Activated T-helper 1 cell treated with anti-CD3 and anti-CD28 coated beads, Interleukin-12 subunit alpha, Interleukin-12 subunit beta, Interleukin-2, Interleukin-4 antibody, amounts not matched to agents 30 ng/mL and 10 ng/mL and 1 ng/mL, durations not matched to agents 14 hours and 24 hours and 36 hours (primary cell): ENCODE measurements at regions not wholly inside any gene's neighbourhood (a gene's known extent, or its start where the extent isn't known, plus 50 kb on each side); places are given as distances from the start of the nearest gene placed in this dataset.

Experiments
- DNase-seq: peaks from one replicate; pipeline ENCODE4 v3.0.0; 2021; ENCODE audit warnings: low spot score
- H3K27ac Mint-ChIP-seq: one replicate; pipeline ENCODE4 v1.8.0; 2021; ENCODE audit warnings: mild to moderate bottlenecking, mixed read lengths
- H3K27me3 Mint-ChIP-seq: one replicate; pipeline ENCODE4 v1.8.0; 2022; ENCODE audit warnings: mild to moderate bottlenecking, moderate library complexity, mixed read lengths; ENCODE audit not compliant: insufficient read depth
- H3K36me3 Mint-ChIP-seq: one replicate; pipeline ENCODE4 v1.8.0; 2021; ENCODE audit warnings: low read depth, mixed read lengths
- H3K4me1 Mint-ChIP-seq: one replicate; pipeline ENCODE4 v1.8.0; 2021; ENCODE audit warnings: low read depth, mixed read lengths
- H3K4me3 Mint-ChIP-seq: one replicate; pipeline ENCODE4 v1.8.0; 2021; ENCODE audit warnings: mild to moderate bottlenecking, moderate library complexity, mixed read lengths
- H3K9me3 Mint-ChIP-seq: one replicate; pipeline ENCODE4 v1.8.0; 2021; ENCODE audit warnings: mixed read lengths
- intact Hi-C: fragments of 100-400 bp; cut with micrococcal nuclease; formaldehyde crosslinking; loops from one replicate; pipeline ENCODE4 v1.15.1; 2024

DNA sequence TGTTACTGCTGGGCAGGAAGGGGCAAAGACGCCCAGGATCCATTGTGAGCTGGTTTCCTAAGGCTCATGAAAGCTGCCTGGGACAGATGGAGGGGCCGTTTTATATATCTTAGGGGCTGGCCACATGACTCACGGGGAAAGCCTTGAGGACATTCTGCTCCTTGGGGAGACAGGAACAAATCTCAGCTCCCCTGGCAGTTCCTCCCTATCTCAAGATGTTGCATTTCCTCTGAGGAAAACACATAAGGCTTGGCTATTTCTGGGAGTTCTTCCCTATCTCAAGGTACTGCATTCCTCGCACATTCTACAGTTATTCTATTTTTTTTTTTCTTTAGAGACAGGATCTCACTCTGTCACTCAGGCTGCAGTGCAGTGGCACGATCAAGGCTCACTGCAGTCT, 804.6 kb upstream of the TENM3 start:
- Mint-ChIP-seq H3K4me3 (no peak overlapping the region), H3K27ac (no peak overlapping the region), H3K27me3 (no peaks in the 10 kb centered on the region)

DNA sequence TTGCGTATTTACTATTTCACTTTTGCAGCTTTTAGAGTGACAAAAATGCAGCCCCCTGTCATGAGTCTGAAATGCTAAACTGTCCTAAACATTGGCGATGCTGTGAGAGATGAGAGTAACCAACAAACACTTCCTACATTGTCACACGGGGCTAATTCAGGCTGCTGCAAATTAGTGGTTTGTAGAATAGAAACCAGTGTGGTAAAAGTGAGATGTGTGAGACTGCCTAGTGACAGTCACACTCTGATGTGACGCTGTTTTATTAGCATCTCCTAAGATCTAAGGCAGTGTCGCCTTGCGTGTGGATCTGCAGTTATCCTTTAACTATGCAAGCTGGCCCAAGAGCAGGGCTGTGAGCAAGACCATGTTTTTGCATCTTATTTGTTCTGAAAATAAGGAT, 800.2 kb upstream of the TENM3 start:
- Mint-ChIP-seq H3K27ac (no peak overlapping the region), H3K4me3 (no peak overlapping the region), H3K4me1 (no peaks in the 10 kb centered on the region), H3K36me3 (no peaks in the 10 kb centered on the region), H3K27me3 (no peaks in the 10 kb centered on the region), H3K9me3 (peaks cover under 1% of the 10 kb centered on the region)
- DNase-seq: no peak
- intact Hi-C loops: no loop called here

More for the DNA sequence above, 804.6 kb upstream of the TENM3 start:
- peaks cover 9% of the 10 kb centered on the region for H3K9me3 Mint-ChIP-seq
- no peak for DNase-seq
- no peaks in the 10 kb centered on the region for H3K36me3 Mint-ChIP-seq
- intact Hi-C loops: no loop called here
- no peaks in the 10 kb centered on the region for H3K4me1 Mint-ChIP-seq

DNA sequence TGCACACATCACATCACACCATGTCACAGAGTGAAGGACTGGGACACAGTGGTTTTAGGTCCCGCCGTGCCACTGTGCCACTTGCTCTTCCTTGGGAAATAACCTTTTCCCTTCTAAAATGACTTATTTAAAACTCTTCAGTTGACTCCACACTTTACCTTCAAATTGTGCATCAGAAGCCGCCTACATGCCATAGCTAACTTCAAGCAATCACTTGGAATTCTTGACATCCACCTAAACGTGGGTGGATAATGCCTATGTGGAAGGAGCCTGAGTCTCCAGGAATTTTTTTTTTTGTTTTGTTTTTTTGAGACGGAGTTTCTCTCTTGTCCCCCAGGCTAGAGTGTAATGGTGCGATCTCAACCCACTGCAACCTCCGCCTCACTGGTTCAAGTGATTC, 777.4 kb upstream of the TENM3 start:
- intact Hi-C loops: no loop called here
- H3K4me3 Mint-ChIP-seq: no peak overlapping the region
- H3K4me1 Mint-ChIP-seq: no peaks in the 10 kb centered on the region
- H3K27me3 Mint-ChIP-seq: no peaks in the 10 kb centered on the region
- no peak for DNase-seq
- H3K36me3 Mint-ChIP-seq: no peaks in the 10 kb centered on the region
- H3K9me3 Mint-ChIP-seq: peaks cover 9% of the 10 kb centered on the region
- H3K27ac Mint-ChIP-seq: no peak overlapping the region

DNA sequence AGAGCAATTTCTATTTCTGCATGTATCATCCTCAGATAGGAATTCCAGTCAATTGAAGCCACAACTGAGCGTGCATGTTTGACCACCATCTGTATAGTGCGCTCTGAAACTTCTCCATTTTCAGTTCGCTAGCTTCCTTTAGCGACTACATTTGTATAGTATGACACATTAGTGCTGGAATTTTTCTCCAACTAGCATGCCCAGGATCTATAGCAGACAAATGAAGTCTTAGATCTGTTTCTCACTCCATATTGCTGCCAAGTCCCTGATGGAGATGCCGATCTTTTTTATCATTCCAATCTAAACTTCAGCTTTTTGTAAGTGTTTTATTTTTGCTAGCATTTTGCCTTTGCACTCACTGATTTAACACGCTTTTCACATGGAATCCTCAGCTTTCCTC, 774.8 kb upstream of the TENM3 start:
- intact Hi-C loops: no loop called here

DNA sequence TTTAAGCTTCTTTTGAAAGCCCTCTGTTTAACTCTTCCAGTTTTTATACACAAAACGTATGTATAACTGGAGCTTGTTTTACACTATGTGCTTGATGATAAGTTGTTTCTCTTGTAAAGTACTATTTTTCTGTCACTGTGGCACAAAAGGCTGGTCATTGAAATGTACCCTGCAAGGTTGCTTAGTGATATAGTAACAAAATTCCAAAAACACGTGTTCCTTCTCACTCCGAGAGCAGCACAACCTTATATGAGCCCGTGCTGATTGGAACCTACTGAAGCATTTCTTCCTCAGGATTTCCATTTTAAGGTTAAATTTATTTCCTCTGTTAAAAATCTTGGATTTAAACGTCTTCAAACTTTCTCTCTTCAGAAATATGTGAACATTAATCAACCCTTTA, 772.9 kb upstream of the TENM3 start:
- Mint-ChIP-seq H3K27me3 (no peaks in the 10 kb centered on the region), H3K4me3 (no peak overlapping the region), H3K36me3 (no peaks in the 10 kb centered on the region), H3K4me1 (no peaks in the 10 kb centered on the region), H3K9me3 (no peaks in the 10 kb centered on the region), H3K27ac (no peak overlapping the region)
- intact Hi-C loops: no loop called here
- no peak for DNase-seq

More for the DNA sequence above, 774.8 kb upstream of the TENM3 start:
- Mint-ChIP-seq H3K4me1 (no peaks in the 10 kb centered on the region), H3K4me3 (no peak overlapping the region), H3K27me3 (no peaks in the 10 kb centered on the region), H3K9me3 (no peaks in the 10 kb centered on the region), H3K36me3 (no peaks in the 10 kb centered on the region), H3K27ac (no peak overlapping the region)
- no peak for DNase-seq

DNA sequence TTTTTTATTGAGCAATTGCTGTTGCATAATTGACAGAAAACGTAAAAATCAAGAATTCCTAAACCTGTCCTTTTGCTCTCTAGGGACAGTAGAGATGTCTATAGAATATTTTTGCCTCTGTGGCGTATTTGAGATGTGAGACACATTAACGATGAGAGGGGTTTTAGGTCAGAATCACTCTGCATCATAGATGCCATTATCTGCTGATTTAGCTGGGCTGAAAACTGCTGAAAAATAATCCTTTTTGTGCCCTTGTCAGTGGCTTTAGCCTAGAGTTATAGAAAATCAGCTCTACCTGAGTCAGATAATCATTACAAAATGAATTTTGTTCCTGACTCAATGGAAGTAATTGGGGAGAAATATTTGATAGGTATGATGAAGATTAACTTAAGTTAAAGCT, 767.8 kb upstream of the TENM3 start:
- Mint-ChIP-seq H3K4me3 (no peak overlapping the region), H3K36me3 (no peaks in the 10 kb centered on the region), H3K4me1 (no peaks in the 10 kb centered on the region), H3K27me3 (no peaks in the 10 kb centered on the region), H3K9me3 (no peaks in the 10 kb centered on the region), H3K27ac (no peak overlapping the region)
- no peak for DNase-seq
- intact Hi-C loops: no loop called here

DNA sequence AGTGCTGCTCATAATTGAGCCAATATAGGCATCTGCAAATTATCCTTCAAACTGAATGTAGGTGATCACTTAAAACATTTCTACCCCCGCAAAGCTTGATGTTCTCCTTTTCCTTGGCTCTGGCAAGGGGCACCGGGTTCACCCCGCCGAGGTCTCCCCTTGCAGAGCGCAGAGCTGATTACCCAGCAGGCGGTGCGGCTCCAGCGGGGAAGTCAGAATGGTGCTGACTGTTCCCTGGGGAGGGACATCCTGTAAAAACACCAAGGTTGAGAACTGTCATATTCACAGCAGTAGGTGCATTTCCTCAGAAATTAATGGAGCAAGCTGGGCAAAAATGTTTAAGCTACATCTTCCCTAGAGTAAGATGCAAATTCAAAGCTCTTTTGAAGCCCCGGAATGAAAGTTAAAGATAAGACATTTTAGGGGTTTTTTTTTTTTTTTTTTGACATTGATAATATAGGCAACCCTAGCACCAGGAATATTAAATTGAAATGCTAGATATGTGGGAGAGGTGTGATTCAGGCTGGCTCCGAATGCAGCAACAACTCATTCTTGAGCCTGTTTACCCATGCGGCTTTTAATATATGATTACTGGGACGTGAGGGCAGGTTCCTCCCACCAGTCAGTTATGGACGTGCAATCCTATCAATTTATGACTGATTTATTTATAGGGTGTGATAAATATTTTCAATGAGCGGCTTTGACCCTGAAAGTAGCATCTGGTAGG, 767.3 kb upstream of the TENM3 start:
- no peaks in the 10 kb centered on the region for H3K9me3 Mint-ChIP-seq
- no peak overlapping the region for H3K27ac Mint-ChIP-seq
- no peaks in the 10 kb centered on the region for H3K27me3 Mint-ChIP-seq
- H3K4me3 Mint-ChIP-seq: no peak overlapping the region
- DNase-seq: no peak
- intact Hi-C loops: no loop called here
- no peaks in the 10 kb centered on the region for H3K4me1 Mint-ChIP-seq
- no peaks in the 10 kb centered on the region for H3K36me3 Mint-ChIP-seq

DNA sequence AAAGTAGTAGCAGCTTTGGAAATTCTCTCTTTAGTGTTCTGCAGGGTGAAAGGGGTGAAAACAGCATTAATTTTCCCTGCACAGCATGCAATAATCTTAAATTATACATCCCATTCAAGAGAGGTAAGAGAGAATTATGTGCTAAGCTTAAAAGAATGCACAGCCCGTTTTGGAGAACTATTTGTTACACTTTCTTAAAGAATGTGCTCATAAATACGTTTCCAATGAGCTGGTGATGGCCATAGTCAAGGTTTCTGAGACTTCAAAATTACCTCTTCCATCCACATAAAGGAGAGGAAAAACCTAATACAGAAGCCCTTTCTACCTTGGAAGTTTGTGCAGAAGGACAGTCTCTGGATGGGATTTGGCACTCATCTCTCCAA, 766.7 kb upstream of the TENM3 start:
- H3K4me1 Mint-ChIP-seq: no peaks in the 10 kb centered on the region
- H3K36me3 Mint-ChIP-seq: no peaks in the 10 kb centered on the region
- H3K27me3 Mint-ChIP-seq: no peaks in the 10 kb centered on the region
- no peak overlapping the region for H3K4me3 Mint-ChIP-seq
- no peak for DNase-seq
- intact Hi-C loops: no loop called here
- H3K27ac Mint-ChIP-seq: no peak overlapping the region
- H3K9me3 Mint-ChIP-seq: no peaks in the 10 kb centered on the region

DNA sequence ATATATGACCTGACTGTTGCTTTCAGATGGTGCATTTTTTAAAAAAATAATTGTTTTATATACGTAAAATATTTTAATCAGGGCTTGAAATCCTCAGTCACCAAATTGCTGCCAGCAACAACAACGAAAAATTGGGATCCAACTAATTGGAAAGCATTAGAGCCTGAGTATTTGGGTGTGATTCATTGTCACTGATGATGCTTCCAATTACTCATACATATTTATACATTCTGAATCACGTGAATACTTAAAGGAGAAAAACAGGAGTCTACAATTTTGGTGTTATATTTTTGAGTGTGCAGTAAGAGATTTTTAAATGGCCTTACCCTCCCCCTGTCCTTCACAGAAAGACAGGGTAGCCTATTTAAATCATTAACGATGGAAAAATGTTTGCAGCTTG, 765.6 kb upstream of the TENM3 start:
- H3K9me3 Mint-ChIP-seq: no peaks in the 10 kb centered on the region
- H3K27ac Mint-ChIP-seq: no peak overlapping the region
- no peaks in the 10 kb centered on the region for H3K4me1 Mint-ChIP-seq
- DNase-seq: no peak
- no peaks in the 10 kb centered on the region for H3K36me3 Mint-ChIP-seq
- H3K27me3 Mint-ChIP-seq: no peaks in the 10 kb centered on the region
- intact Hi-C loops: no loop called here
- H3K4me3 Mint-ChIP-seq: no peak overlapping the region

DNA sequence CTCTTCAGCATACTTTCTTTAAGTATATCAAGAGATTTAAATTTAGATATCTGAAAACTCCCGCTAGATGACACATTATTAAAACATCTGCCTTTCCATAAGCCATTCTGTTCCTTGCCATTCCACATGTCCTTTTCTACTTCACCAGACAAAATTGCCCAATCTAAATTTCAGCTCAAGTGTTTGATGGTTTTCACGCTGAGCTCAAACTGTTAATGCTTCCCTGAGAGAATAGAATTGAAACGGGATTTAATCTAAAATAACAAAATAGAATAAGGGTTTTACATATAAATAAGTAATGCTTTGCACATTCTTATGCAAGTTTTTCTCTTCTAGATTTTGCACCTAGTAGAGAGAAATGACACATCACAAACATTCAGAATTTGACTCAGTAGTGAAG, 764.5 kb upstream of the TENM3 start:
- Mint-ChIP-seq H3K9me3 (no peaks in the 10 kb centered on the region), H3K27ac (no peak overlapping the region), H3K4me3 (no peak overlapping the region), H3K36me3 (no peaks in the 10 kb centered on the region), H3K27me3 (no peaks in the 10 kb centered on the region), H3K4me1 (no peaks in the 10 kb centered on the region)
- intact Hi-C loops: no loop called here
- no peak for DNase-seq

DNA sequence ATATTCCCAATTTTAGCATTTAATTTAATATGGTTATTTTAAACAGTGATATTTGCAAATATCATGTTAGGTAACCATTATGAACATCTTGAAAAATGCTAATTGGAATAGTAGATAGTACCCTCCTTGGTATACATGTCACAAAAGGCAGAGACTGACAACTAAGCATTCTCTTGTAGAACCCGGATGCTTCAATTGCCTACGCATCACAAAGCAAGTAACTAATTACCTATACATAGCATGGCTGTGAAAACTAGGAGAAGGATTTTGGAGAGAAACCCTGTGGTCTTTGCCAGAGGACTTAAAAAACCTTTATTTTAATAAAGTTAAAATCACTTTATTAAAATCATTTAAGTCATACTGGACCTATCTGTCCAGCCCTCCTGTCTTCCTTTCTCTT, 764.1 kb upstream of the TENM3 start:
- no peak overlapping the region for H3K27ac Mint-ChIP-seq
- H3K27me3 Mint-ChIP-seq: no peaks in the 10 kb centered on the region
- H3K9me3 Mint-ChIP-seq: no peaks in the 10 kb centered on the region
- no peak for DNase-seq
- no peaks in the 10 kb centered on the region for H3K4me1 Mint-ChIP-seq
- H3K36me3 Mint-ChIP-seq: no peaks in the 10 kb centered on the region
- H3K4me3 Mint-ChIP-seq: no peak overlapping the region
- intact Hi-C loops: no loop called here

DNA sequence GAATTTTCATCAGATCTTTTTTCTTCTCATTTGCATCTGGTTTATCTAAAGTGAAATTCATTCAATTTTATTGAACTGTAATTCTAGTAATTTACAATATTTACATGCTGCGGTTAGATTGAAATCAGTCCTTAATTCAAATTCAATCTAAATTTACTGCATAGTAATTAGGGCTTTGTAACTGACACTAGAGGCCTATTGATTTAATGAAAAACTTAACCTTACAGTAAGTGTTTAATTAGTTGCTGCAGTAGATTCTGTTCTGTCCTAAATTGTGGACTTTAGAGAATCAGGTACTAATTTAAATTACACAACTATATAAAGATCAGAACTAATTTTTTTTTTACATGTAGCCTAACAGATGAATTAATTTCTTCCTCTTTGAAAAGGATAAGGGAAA, 758.8 kb upstream of the TENM3 start:
- no peak overlapping the region for H3K4me3 Mint-ChIP-seq
- no peaks in the 10 kb centered on the region for H3K9me3 Mint-ChIP-seq
- no peak for DNase-seq
- no peaks in the 10 kb centered on the region for H3K27me3 Mint-ChIP-seq
- intact Hi-C loops: no loop called here
- H3K4me1 Mint-ChIP-seq: no peaks in the 10 kb centered on the region
- H3K36me3 Mint-ChIP-seq: no peaks in the 10 kb centered on the region
- H3K27ac Mint-ChIP-seq: no peak overlapping the region

DNA sequence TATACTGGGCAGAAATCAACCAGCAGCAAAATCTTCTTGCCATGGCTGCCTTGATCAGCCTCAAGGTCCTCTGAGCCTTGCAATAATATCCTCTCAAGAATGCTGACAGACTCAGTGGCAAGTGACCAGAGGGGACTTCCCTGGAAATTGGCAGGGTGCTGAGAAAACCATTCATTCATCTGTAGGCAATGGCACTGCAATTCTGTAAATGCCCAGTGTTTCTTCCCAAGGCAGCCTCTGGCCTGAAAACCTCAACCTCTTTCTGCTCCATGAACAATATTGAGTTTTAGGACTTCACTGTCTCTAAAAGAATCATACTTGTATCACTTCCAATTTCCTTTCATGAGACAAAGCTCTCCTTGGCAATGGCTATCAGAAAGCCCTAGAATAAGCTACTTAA, 754.3 kb upstream of the TENM3 start:
- no peak for DNase-seq
- no peaks in the 10 kb centered on the region for H3K4me1 Mint-ChIP-seq
- H3K27ac Mint-ChIP-seq: no peak overlapping the region
- no peaks in the 10 kb centered on the region for H3K27me3 Mint-ChIP-seq
- H3K4me3 Mint-ChIP-seq: no peak overlapping the region
- H3K36me3 Mint-ChIP-seq: no peaks in the 10 kb centered on the region
- intact Hi-C loops: no loop called here
- H3K9me3 Mint-ChIP-seq: no peaks in the 10 kb centered on the region

DNA sequence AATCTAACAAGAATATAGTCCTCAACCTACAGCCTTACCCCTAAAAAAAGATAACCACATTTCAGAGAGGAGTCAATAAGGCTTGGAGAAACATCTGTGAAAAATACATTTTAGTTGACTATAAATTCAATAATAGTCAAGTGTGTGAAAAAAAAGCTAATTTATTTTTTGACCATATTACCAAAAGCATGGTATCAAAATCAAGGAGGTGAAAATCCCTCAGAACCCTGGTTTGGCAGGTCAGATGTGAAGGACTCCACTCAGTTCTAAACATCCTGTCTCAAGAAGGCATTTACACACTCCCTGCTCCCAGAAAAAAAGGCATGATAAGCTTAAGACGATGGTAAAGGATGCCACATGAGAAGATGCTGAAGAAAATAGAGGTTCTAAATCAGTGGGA, 745.1 kb upstream of the TENM3 start:
- DNase-seq: no peak
- intact Hi-C loops: no loop called here
- Mint-ChIP-seq H3K4me1 (no peaks in the 10 kb centered on the region), H3K36me3 (no peaks in the 10 kb centered on the region), H3K27ac (no peak overlapping the region), H3K4me3 (no peak overlapping the region), H3K27me3 (no peaks in the 10 kb centered on the region), H3K9me3 (no peaks in the 10 kb centered on the region)
